AG04449 (cell line): ENCODE measurements at regions not wholly inside any gene's neighbourhood (a gene's known extent, or its start where the extent isn't known, plus 50 kb on each side); places are given as distances from the start of the nearest gene placed in this dataset.

Experiments used
- CTCF ChIA-PET: fragments of 350-600 bp; formaldehyde crosslinking; extraction: SDS; loops from one replicate; lab custom pipeline; 2021; ENCODE audit warnings: antibody characterized with exemption; lab: Yijun Ruan, JAX
- POLR2A ChIA-PET: fragments of 400-600, 350-600 bp; formaldehyde crosslinking; extraction: SDS; loops from one replicate; lab custom pipeline; 2020; ENCODE audit warnings: antibody characterized with exemption, inconsistent platforms; lab: Yijun Ruan, JAX
- DNase-seq: peaks from one replicate; pipeline ENCODE4 v3.0.0-alpha.2; 2010; ENCODE audit warnings: low read depth, low spot score
- H3K4me3 ChIP-seq: 2 replicates; pipeline ENCODE4 v1.5.1; 2011; ENCODE audit warnings: low read depth, mild to moderate bottlenecking, control low read depth, low read length
- CTCF ChIP-seq: IDR thresholded peaks from one replicate; pipeline ENCODE4 v1.5.1; 2011; ENCODE audit warnings: mild to moderate bottlenecking, moderate library complexity, low read length, control low read depth, inconsistent platforms; ENCODE audit not compliant: insufficient read depth; ENCODE audit errors: missing control alignments

- DNase-seq = no peak
- H3K4me3 ChIP-seq = no peak overlapping the region
- ChIA-PET POLR2A (no interaction called here), CTCF (interaction anchor here (1.5 kb wide), 1 partner anchor 17 kb away, joined by 3 read pairs; no protein-coding TSS in a partner anchor)
- no peak for TF ChIP-seq CTCF
These were observed 90.2 kb downstream of the EDEM1 start for GRCh38 chr3:5277612-5278236.

- DNase-seq = no peak
- POLR2A ChIA-PET = no interaction called here
- H3K4me3 ChIP-seq = no peak overlapping the region
- CTCF ChIA-PET = no interaction called here
- no peak for TF ChIP-seq CTCF
These were observed 91.2 kb downstream of the EDEM1 start for GRCh38 chr3:5278666-5279065.

- DNase-seq = no peak
- CTCF ChIA-PET = no interaction called here
- TF ChIP-seq CTCF = no peak
- POLR2A ChIA-PET = no interaction called here
- H3K4me3 ChIP-seq = no peak overlapping the region
These were observed 95.2 kb downstream of the EDEM1 start for GRCh38 chr3:5282703-5283102.

- ChIA-PET CTCF (no interaction called here), POLR2A (no interaction called here)
- no peak overlapping the region for H3K4me3 ChIP-seq
- DNase-seq = no peak
- no peak for TF ChIP-seq CTCF
These were observed 97.9 kb downstream of the EDEM1 start for GRCh38 chr3:5285439-5285838.

GRCh38 chr3:5290915-5291314, 103.4 kb downstream of the EDEM1 start:
- no peak for TF ChIP-seq CTCF
- no peak for DNase-seq
- ChIA-PET POLR2A (no interaction called here), CTCF (interaction anchor here (1.5 kb wide), 1 partner anchor 11 kb away, joined by 4 read pairs; no protein-coding TSS in a partner anchor)
- H3K4me3 ChIP-seq = no peak overlapping the region

GRCh38 chr3:5292512-5292911, 105.0 kb downstream of the EDEM1 start:
- POLR2A ChIA-PET = no interaction called here
- TF ChIP-seq CTCF = no peak
- H3K4me3 ChIP-seq = no peak overlapping the region
- CTCF ChIA-PET = interaction anchor here (1.0 to 1.2 kb wide), 2 partner anchors 9 to 18 kb away, joined by 3 to 4 read pairs; no protein-coding TSS in a partner anchor
- DNase-seq = no peak
